Parathyroid adenoma (tissue), 2 donors: ENCODE measurements at regions not wholly inside any gene's neighbourhood (a gene's known extent, or its start where the extent isn't known, plus 50 kb on each side); places are given as distances from the start of the nearest gene placed in this dataset.
"Not testable (repeated sequence)": the region's sequence is repeated elsewhere in the genome, so short reads cannot be mapped to it uniquely, and the experiment has no call there.

Experiments used
- H2AFZ ChIP-seq: fragments of 300-600 bp; sonication (generic); one replicate; pipeline ENCODE4 v1.7.0; 2017; ENCODE audit warnings: antibody characterized with exemption, mild to moderate bottlenecking
- H3K27ac ChIP-seq: fragments of 300-600 bp; sonication (generic); one replicate; pipeline ENCODE4 v1.7.0; 2017
- H3K27me3 ChIP-seq: fragments of 300-600 bp; sonication (generic); one replicate; pipeline ENCODE4 v1.7.0; 2017; ENCODE audit warnings: low read length; ENCODE audit not compliant: control insufficient read depth, insufficient read depth
- H3K36me3 ChIP-seq: fragments of 300-600 bp; sonication (generic); one replicate; pipeline ENCODE4 v1.7.0; 2017; ENCODE audit warnings: low read length; ENCODE audit not compliant: control insufficient read depth, insufficient read depth
- H3K4me1 ChIP-seq: fragments of 300-600 bp; sonication (generic); one replicate; pipeline ENCODE4 v1.7.0; 2017; ENCODE audit warnings: control low read depth
- H3K4me2 ChIP-seq: fragments of 300-600 bp; sonication (generic); one replicate; pipeline ENCODE4 v1.7.0; 2017; ENCODE audit warnings: low read length
- H3K4me3 ChIP-seq: fragments of 300-600 bp; sonication (generic); one replicate; pipeline ENCODE4 v1.7.0; 2017; ENCODE audit warnings: low read depth, low read length
- H3K79me2 ChIP-seq: fragments of 300-600 bp; sonication (generic); one replicate; pipeline ENCODE4 v1.7.0; 2017; ENCODE audit warnings: control low read depth
- H3K9ac ChIP-seq: fragments of 300-600 bp; sonication (generic); one replicate; pipeline ENCODE4 v1.7.0; 2017; ENCODE audit warnings: mild to moderate bottlenecking
- H3K9me3 ChIP-seq: fragments of 300-600 bp; sonication (generic); one replicate; pipeline ENCODE4 v1.7.0; 2017; ENCODE audit warnings: low read length; ENCODE audit not compliant: control insufficient read depth
- TF ChIP-seq, protein P1 (sequence below): fragments of 300-600 bp; sonication (generic); IDR thresholded peaks from one replicate; pipeline ENCODE4 v1.7.0; 2017; ENCODE audit warnings: antibody characterized with exemption, mild to moderate bottlenecking
- donor health status: primary hyperparathyroidism.

DNA sequence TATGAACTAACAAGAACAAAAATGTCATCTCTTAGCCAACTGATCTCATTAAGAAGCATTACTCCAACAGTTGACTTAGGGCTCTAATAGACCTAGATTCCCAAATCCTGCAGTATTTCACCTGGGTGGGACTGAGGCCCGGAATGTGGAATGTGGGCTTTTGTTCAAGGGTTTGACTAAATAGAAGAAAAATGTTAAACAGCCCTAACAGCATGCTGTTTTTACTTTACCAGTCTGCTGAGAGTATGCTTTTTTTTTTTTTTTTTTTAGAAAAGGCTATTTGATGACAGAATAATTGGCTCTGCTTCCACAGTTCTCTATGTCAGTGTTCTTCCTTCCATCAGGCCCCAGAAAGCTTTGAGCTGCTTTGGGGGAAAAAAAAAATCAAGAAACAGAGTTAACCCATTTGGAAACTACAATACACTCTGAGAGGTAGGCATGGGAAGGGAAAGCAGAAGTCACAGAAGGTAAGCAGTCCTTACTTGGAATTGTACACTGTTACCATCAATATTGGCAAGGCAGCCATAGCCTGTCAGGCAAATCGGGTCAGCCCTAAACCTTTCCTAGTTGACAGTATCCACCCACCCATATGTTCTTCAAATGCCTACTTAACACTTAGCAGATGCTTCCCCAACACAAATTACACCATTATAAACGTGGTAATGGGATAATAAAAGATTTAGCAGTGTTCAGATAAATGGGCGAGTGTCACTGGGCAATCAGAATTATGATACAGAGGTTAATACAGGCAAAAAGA is 224.2 kb downstream of the CNTN3 start:
- Histone ChIP-seq H3K27me3 (no peaks in the 10 kb centered on the region), H2AFZ (no peak overlapping the region), H3K27ac (no peak overlapping the region), H3K9ac (no peak overlapping the region), H3K36me3 (no peaks in the 10 kb centered on the region), H3K4me1 (no peaks in the 10 kb centered on the region), H3K79me2 (no peaks in the 10 kb centered on the region), H3K9me3 (no peaks in the 10 kb centered on the region), H3K4me2 (no peak overlapping the region), H3K4me3 (no peak overlapping the region)
- TF ChIP-seq, protein P1, sequence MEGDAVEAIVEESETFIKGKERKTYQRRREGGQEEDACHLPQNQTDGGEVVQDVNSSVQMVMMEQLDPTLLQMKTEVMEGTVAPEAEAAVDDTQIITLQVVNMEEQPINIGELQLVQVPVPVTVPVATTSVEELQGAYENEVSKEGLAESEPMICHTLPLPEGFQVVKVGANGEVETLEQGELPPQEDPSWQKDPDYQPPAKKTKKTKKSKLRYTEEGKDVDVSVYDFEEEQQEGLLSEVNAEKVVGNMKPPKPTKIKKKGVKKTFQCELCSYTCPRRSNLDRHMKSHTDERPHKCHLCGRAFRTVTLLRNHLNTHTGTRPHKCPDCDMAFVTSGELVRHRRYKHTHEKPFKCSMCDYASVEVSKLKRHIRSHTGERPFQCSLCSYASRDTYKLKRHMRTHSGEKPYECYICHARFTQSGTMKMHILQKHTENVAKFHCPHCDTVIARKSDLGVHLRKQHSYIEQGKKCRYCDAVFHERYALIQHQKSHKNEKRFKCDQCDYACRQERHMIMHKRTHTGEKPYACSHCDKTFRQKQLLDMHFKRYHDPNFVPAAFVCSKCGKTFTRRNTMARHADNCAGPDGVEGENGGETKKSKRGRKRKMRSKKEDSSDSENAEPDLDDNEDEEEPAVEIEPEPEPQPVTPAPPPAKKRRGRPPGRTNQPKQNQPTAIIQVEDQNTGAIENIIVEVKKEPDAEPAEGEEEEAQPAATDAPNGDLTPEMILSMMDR: no peak

DNA sequence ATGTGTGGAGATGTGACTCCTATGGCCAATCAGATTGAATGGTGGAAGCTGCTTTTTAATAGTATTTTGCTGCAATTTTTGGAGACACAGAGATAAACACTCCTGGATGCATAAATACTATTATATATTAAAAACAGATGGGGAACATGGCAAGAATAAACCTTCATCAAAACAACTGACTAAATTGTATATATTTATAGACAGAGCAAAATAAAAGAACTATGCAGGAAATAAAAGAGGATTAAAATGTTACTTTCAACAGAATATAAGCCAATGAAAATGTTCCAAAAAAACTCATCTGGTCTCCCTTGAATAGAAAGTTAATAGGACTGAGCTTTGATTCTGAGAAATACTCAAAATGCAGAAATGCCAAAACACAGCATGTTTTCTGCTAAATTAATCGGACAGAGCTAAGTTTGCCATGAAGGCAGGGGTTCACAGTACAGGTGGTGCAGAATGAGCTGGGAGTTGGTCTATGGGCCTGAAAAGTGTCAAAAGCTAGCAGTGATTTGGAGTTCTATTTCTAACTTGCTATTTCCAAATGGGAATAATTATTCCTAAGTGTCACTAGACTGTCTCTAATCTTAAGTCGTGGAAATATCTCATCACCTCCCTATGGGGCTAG is 227.2 kb downstream of the CNTN3 start:
- no peaks in the 10 kb centered on the region for H3K27me3 ChIP-seq
- TF ChIP-seq, protein P1: no peak
- no peaks in the 10 kb centered on the region for H3K4me1 ChIP-seq
- no peak overlapping the region for H3K9ac ChIP-seq
- H3K4me3 ChIP-seq: no peak overlapping the region
- no peaks in the 10 kb centered on the region for H3K36me3 ChIP-seq
- no peak overlapping the region for H3K27ac ChIP-seq
- H3K9me3 ChIP-seq: no peaks in the 10 kb centered on the region
- H3K4me2 ChIP-seq: no peak overlapping the region
- H3K79me2 ChIP-seq: no peaks in the 10 kb centered on the region
- H2AFZ ChIP-seq: no peak overlapping the region

DNA sequence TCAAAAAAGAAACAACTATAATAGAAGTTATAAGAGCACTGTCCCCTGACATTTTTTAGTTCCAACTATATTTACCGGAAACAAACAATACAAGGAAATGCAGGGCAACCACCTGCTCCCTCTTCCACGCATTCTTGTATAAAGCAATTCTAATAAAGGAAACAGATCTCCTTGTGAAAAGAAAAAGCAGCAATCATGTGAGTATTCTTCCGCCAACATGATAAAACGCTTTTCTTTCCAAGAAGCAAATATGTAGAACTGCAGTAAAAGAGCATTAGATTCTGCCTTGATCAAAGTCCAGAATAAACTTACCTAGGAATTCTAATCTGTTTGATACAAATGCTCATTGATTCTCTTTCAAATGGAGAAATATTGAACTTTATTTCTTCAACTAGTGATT is 230.3 kb downstream of the CNTN3 start:
- Histone ChIP-seq H3K27me3 (no peaks in the 10 kb centered on the region), H3K4me1 (no peaks in the 10 kb centered on the region), H3K36me3 (no peaks in the 10 kb centered on the region), H3K9me3 (no peaks in the 10 kb centered on the region), H3K9ac (no peak overlapping the region), H3K4me2 (no peak overlapping the region), H3K27ac (no peak overlapping the region), H2AFZ (no peak overlapping the region), H3K4me3 (no peak overlapping the region), H3K79me2 (no peaks in the 10 kb centered on the region)
- TF ChIP-seq, protein P1: no peak

DNA sequence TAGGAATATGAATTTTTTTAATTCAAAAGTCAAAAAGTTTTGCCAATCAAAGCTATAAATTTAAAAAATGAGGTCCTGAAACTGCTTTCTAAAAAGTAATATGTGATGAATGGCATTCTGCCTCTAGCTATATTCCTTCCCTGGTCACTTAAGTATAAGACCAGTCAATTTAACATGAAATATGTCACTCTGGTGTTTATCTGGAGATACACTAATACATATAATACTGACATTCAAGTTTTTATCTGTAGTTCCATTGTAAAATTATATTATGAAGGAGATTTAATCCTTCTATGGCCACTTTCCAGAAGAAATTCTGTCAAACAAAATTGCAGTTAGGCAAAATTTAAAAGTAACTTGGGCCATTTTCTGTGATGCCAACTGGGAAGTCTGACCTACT is 236.8 kb downstream of the CNTN3 start:
- Histone ChIP-seq H3K9ac (no peak overlapping the region), H3K4me2 (no peak overlapping the region), H2AFZ (no peak overlapping the region), H3K79me2 (no peaks in the 10 kb centered on the region), H3K9me3 (no peaks in the 10 kb centered on the region), H3K36me3 (no peaks in the 10 kb centered on the region), H3K4me3 (no peak overlapping the region), H3K27me3 (no peaks in the 10 kb centered on the region), H3K4me1 (no peaks in the 10 kb centered on the region), H3K27ac (no peak overlapping the region)
- TF ChIP-seq, protein P1: no peak

DNA sequence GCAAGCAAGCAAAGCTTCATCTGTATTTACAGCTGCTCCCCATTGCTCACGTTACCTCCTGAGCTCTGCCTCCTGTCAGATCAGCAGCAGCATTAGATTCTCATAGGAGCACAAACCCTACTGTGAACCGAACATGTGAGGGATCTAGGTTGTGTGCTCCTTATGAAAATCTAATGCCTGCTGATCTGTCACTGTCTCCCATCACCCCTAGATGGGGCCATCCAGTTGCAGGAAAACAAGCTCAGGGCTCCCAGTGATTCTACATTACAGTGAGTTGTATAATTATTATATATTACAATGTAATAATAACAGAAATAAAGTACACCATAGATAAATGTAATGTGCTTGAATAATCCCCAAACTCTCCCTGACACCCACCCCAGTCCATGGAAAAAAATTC is 238.1 kb downstream of the CNTN3 start:
- H3K4me2 ChIP-seq, H3K9ac ChIP-seq, H3K9me3 ChIP-seq, H3K4me3 ChIP-seq, H3K27me3 ChIP-seq, H2AFZ ChIP-seq, H3K79me2 ChIP-seq, H3K36me3 ChIP-seq, H3K4me1 ChIP-seq, H3K27ac ChIP-seq: not testable (repeated sequence)
